Endodermal cell (in vitro differentiated cells): ENCODE measurements at regions not wholly inside any gene's neighbourhood (a gene's known extent, or its start where the extent isn't known, plus 50 kb on each side); places are given as distances from the start of the nearest gene placed in this dataset.
"Not testable (repeated sequence)": the region's sequence is repeated elsewhere in the genome, so short reads cannot be mapped to it uniquely, and the experiment has no call there.

Source experiments
- DNase-seq: peaks from one replicate; pipeline ENCODE4 v3.0.0-alpha.2; 2017
- H3K27ac ChIP-seq: 2 replicates; pipeline ENCODE4 v1.5.1; 2013; ENCODE audit warnings: mild to moderate bottlenecking, low read depth, low read length, moderate library complexity
- H3K27me3 ChIP-seq: 2 replicates; pipeline ENCODE4 v1.6.1; 2013; ENCODE audit warnings: mild to moderate bottlenecking, low read length, moderate library complexity; ENCODE audit not compliant: insufficient read depth, control insufficient read depth, poor library complexity, severe bottlenecking
- H3K36me3 ChIP-seq: 2 replicates; pipeline ENCODE4 v1.7.0; 2013; ENCODE audit warnings: mild to moderate bottlenecking, low read length, moderate library complexity; ENCODE audit not compliant: control insufficient read depth, insufficient read depth
- H3K4me1 ChIP-seq: one replicate; pipeline ENCODE4 v1.7.0; 2013; ENCODE audit warnings: low read length; ENCODE audit not compliant: control insufficient read depth, insufficient read depth
- H3K4me3 ChIP-seq: 2 replicates; pipeline ENCODE4 v1.5.1; 2013; ENCODE audit warnings: mild to moderate bottlenecking, low read length, moderate library complexity
- H3K9ac ChIP-seq: 2 replicates; pipeline ENCODE4 v1.6.1; 2013; ENCODE audit warnings: mild to moderate bottlenecking, low read length, moderate library complexity; ENCODE audit not compliant: poor library complexity, severe bottlenecking; ENCODE audit errors: extremely low read depth
- H3K9me3 ChIP-seq: 2 replicates; pipeline ENCODE4 v1.6.1; 2013; ENCODE audit warnings: mild to moderate bottlenecking, low read length, moderate library complexity; ENCODE audit not compliant: control insufficient read depth
- H3K27ac Mint-ChIP-seq: 2 replicates; pipeline ENCODE4 v1.8.0; 2020; ENCODE audit warnings: mixed read lengths
- H3K27me3 Mint-ChIP-seq: 2 replicates; pipeline ENCODE4 v1.8.0; 2021; ENCODE audit warnings: mild to moderate bottlenecking, mixed read lengths; ENCODE audit not compliant: insufficient read depth
- H3K36me3 Mint-ChIP-seq: 2 replicates; pipeline ENCODE4 v1.8.0; 2020; ENCODE audit warnings: low read depth, mixed read lengths
- H3K4me1 Mint-ChIP-seq: 2 replicates; pipeline ENCODE4 v1.8.0; 2020; ENCODE audit warnings: mixed read lengths
- H3K4me3 Mint-ChIP-seq: 2 replicates; pipeline ENCODE4 v1.8.0; 2020; ENCODE audit warnings: mild to moderate bottlenecking, moderate library complexity, mixed read lengths
- H3K9me3 Mint-ChIP-seq: 2 replicates; pipeline ENCODE4 v1.8.0; 2020; ENCODE audit warnings: mild to moderate bottlenecking, mixed read lengths
- WGBS, 2 experiments: methylation state at CpG; one replicate each; pipeline versions ENCODE4 v1.1.5 to v1.1.7; 2013; ENCODE audit warnings: missing lambda C conversion rate in 2 of 2, mixed read lengths in 1 of 2; ENCODE audit not compliant: insufficient coverage in 1 of 2, insufficient read length in 1 of 2; 5-methylcytosine and 5-hydroxymethylcytosine counted together

GRCh38 chr15:24488164-24488907 lies 187.2 kb upstream of the NPAP1 start:
- H3K27ac Mint-ChIP-seq, DNase-seq, H3K36me3 ChIP-seq, H3K4me1 Mint-ChIP-seq, H3K27me3 ChIP-seq, H3K27me3 Mint-ChIP-seq, H3K9me3 ChIP-seq, H3K27ac ChIP-seq, H3K9ac ChIP-seq, H3K4me3 ChIP-seq, H3K4me1 ChIP-seq, H3K4me3 Mint-ChIP-seq: not testable (repeated sequence)
- H3K36me3 Mint-ChIP-seq: peaks cover 10% of the 10 kb centered on the region
- H3K9me3 Mint-ChIP-seq: peaks cover 47% of the 10 kb centered on the region
- WGBS, 2 experiments: 73 to 91% methylated on average over 3 to 8 of the region's 8 CpGs

DNA sequence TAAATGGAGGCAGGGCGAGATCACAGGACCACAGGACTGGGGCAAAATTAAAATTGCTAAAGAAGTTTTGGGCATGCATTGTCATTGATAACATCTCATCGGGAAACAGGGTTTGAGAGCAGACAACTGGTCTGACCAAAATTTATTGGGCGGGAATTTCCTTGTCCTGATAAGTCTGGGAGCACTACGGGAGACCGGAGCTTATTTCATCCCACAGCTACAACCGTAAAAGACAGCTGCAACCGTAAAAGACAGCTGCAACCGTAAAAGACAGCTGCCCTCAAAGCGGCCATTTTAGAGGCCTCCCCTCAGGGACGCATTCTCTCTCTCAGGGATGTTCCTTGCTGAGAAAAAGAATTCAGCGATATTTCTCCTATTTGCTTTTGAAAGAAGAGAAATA lies 170.4 kb upstream of the NPAP1 start:
- Mint-ChIP-seq H3K36me3 (peaks cover 19% of the 10 kb centered on the region), H3K9me3 (peaks cover 50% of the 10 kb centered on the region)
- WGBS, 2 experiments: 90 to 93% methylated on average over 10 to 11 of the region's 11 CpGs
- H3K27ac ChIP-seq, H3K27me3 ChIP-seq, H3K4me1 ChIP-seq, DNase-seq, H3K4me3 ChIP-seq, H3K27ac Mint-ChIP-seq, H3K36me3 ChIP-seq, H3K27me3 Mint-ChIP-seq, H3K9ac ChIP-seq, H3K4me1 Mint-ChIP-seq, H3K4me3 Mint-ChIP-seq: not testable (repeated sequence)
- peaks cover 16% of the 10 kb centered on the region for H3K9me3 ChIP-seq

GRCh38 chr15:24509714-24510113 lies 165.9 kb upstream of the NPAP1 start:
- H3K27me3 ChIP-seq, DNase-seq, H3K4me1 ChIP-seq, H3K4me3 ChIP-seq, H3K27ac Mint-ChIP-seq, H3K27ac ChIP-seq, H3K4me3 Mint-ChIP-seq, H3K4me1 Mint-ChIP-seq, H3K36me3 ChIP-seq, H3K27me3 Mint-ChIP-seq, H3K9ac ChIP-seq: not testable (repeated sequence)
- H3K9me3 Mint-ChIP-seq: peaks cover 62% of the 10 kb centered on the region
- H3K36me3 Mint-ChIP-seq: peaks cover 44% of the 10 kb centered on the region
- WGBS, 2 experiments: no CpG with 5 or more reads among the region's 1 CpG
- peaks cover 16% of the 10 kb centered on the region for H3K9me3 ChIP-seq

- H3K4me1 ChIP-seq, H3K4me3 ChIP-seq, H3K27ac Mint-ChIP-seq, DNase-seq, H3K4me3 Mint-ChIP-seq, H3K27ac ChIP-seq, H3K27me3 ChIP-seq, H3K36me3 ChIP-seq, H3K27me3 Mint-ChIP-seq, H3K9ac ChIP-seq, H3K4me1 Mint-ChIP-seq: not testable (repeated sequence)
- WGBS, 2 experiments: 78% methylated on average over 3 of the region's 3 CpGs; no CpG with 5 or more reads in 1 of the 2 experiments
- H3K9me3 Mint-ChIP-seq: peaks cover 63% of the 10 kb centered on the region
- peaks cover 45% of the 10 kb centered on the region for H3K36me3 Mint-ChIP-seq
- H3K9me3 ChIP-seq: peaks cover 14% of the 10 kb centered on the region
Observed at GRCh38 chr15:24511598-24511997, 164.0 kb upstream of the NPAP1 start.

DNA sequence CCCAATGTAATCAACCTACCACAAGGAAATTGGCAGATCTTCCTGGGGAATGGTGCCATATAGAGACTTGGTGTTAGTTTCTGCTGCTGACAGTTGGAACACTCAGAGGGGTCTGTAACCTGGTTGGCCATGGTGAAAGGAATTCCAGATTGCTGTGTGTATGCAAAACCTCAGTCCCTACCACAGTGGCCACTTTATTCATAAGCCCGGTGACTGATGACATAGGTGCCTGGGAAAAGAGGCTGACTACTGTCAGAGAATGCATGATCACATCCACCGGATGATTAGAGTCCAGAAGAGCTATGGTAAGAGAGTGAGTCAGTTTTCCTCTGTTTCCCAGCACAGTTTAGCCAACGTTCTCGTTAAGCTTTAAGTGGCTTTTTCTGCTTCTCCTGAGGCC lies 156.8 kb upstream of the NPAP1 start:
- not testable (repeated sequence) for DNase-seq, H3K27me3 ChIP-seq, H3K27ac ChIP-seq, H3K36me3 ChIP-seq, H3K27me3 Mint-ChIP-seq, H3K4me1 Mint-ChIP-seq, H3K9ac ChIP-seq, H3K4me1 ChIP-seq, H3K4me3 Mint-ChIP-seq, H3K4me3 ChIP-seq, H3K27ac Mint-ChIP-seq
- WGBS, 2 experiments: 81% methylated on average over 2 of the region's 4 CpGs; no CpG with 5 or more reads in 1 of the 2 experiments
- peaks cover 13% of the 10 kb centered on the region for H3K9me3 ChIP-seq
- peaks cover 49% of the 10 kb centered on the region for H3K9me3 Mint-ChIP-seq
- peaks cover 21% of the 10 kb centered on the region for H3K36me3 Mint-ChIP-seq

- H3K4me3 ChIP-seq, DNase-seq, H3K4me1 Mint-ChIP-seq, H3K27me3 ChIP-seq, H3K9me3 ChIP-seq, H3K36me3 ChIP-seq, H3K27me3 Mint-ChIP-seq, H3K4me1 ChIP-seq, H3K4me3 Mint-ChIP-seq, H3K36me3 Mint-ChIP-seq, H3K9ac ChIP-seq, H3K27ac Mint-ChIP-seq, H3K27ac ChIP-seq: not testable (repeated sequence)
- peaks cover 23% of the 10 kb centered on the region for H3K9me3 Mint-ChIP-seq
- WGBS, 2 experiments: 75 to 79% methylated on average over 1 to 3 of the region's 3 CpGs
Observed at GRCh38 chr15:24531235-24531634, 144.3 kb upstream of the NPAP1 start.

- 91 to 100% methylated on average over 1 of the region's 1 CpG for WGBS, 2 experiments
- not testable (repeated sequence) for H3K9me3 ChIP-seq, H3K27me3 Mint-ChIP-seq, H3K4me3 ChIP-seq, H3K4me1 Mint-ChIP-seq, DNase-seq, H3K27me3 ChIP-seq, H3K27ac ChIP-seq, H3K4me1 ChIP-seq, H3K9ac ChIP-seq, H3K4me3 Mint-ChIP-seq, H3K36me3 ChIP-seq, H3K36me3 Mint-ChIP-seq, H3K27ac Mint-ChIP-seq
- peaks cover 20% of the 10 kb centered on the region for H3K9me3 Mint-ChIP-seq
Observed at GRCh38 chr15:24534032-24534431, 141.5 kb upstream of the NPAP1 start.
